IgD-negative memory B cell (primary cell): ENCODE measurements at regions not wholly inside any gene's neighbourhood (a gene's known extent, or its start where the extent isn't known, plus 50 kb on each side); places are given as distances from the start of the nearest gene placed in this dataset.

Source experiments
- H3K27ac Mint-ChIP-seq, 3 donors: one replicate each; pipeline ENCODE4 v1.8.0; 2020 to 2022; ENCODE audit warnings: mild to moderate bottlenecking in 3 of 3, mixed read lengths in 3 of 3, moderate library complexity in 1 of 3
- H3K27me3 Mint-ChIP-seq: one replicate; pipeline ENCODE4 v1.8.0; 2021; ENCODE audit warnings: mixed read lengths
- H3K36me3 Mint-ChIP-seq: one replicate; pipeline ENCODE4 v1.8.0; 2020; ENCODE audit warnings: mild to moderate bottlenecking, mixed read lengths
- H3K4me1 Mint-ChIP-seq, 3 donors: one replicate each; pipeline ENCODE4 v1.8.0; 2020 to 2022; ENCODE audit warnings: mixed read lengths in 3 of 3, mild to moderate bottlenecking in 1 of 3
- H3K4me3 Mint-ChIP-seq, 4 donors: one replicate each; pipeline ENCODE4 v1.8.0; 2020 to 2022; ENCODE audit warnings: mild to moderate bottlenecking in 4 of 4, mixed read lengths in 4 of 4, moderate library complexity in 3 of 4
- H3K9me3 Mint-ChIP-seq, 3 donors: one replicate each; pipeline ENCODE4 v1.8.0; 2020 to 2021; ENCODE audit warnings: mixed read lengths in 3 of 3, mild to moderate bottlenecking in 1 of 3

DNA sequence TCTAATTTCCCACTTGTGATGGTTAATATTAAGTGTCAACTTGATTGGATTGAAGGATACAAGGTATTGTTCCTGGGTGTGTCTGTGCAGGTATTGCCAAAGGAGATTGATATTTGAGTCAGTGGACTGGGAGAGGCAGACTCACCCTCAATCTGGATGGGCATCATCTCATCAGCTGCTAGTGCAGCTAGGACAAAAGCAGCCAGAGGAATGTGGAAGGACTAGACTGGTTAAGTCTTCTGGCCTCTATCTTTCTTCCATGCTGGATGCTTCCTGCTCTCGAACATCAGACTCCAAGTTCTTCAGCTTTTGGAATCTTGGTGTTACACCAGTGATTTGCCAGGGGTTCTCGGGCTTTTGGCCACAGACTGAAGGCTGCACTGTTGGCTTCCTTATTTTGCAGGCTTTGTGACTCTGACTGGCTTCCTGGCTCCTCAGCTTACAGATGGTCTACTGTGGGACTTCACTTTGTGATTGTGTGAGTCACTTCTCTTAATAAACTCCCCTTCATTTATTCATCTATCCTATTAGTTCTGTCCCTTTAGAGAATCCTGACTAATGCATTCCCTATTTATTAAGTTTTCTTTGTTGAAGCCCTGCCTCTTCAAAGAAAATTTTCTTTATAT lies 1087.5 kb upstream of the NXPH2 start:
- H3K36me3 Mint-ChIP-seq: no peaks in the 10 kb centered on the region
- H3K27ac Mint-ChIP-seq: no peak overlapping the region
- no peak overlapping the region for H3K4me3 Mint-ChIP-seq
- H3K9me3 Mint-ChIP-seq: peaks cover 3 to 9% (median 3%) of the 10 kb centered on the region in 3 donors
- H3K4me1 Mint-ChIP-seq: no peaks in the 10 kb centered on the region
- no peaks in the 10 kb centered on the region for H3K27me3 Mint-ChIP-seq

DNA sequence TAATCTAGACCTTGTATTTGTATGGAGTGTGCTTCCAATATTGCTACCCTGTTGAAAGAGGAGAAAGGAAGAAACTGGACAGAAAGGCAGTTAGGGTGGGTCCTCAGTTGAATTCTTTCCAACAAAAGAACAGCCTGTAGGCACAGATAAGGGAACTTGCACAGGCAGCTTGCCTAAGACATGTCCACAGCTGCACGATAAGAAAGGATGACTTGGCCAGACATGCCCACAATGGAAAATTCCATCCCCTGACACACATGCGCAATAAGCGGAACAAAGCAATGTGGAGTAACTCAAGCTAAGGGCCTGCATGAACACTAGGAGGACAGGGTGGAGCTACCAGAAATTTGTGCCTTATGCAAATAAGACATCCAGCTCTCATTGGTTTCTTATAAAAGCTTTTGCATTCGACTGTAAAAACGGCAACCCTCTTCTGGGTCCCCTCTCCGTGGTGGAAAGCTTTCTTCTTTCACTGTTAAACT lies 1084.7 kb upstream of the NXPH2 start:
- H3K4me1 Mint-ChIP-seq: no peaks in the 10 kb centered on the region
- no peaks in the 10 kb centered on the region for H3K27me3 Mint-ChIP-seq
- H3K36me3 Mint-ChIP-seq: no peaks in the 10 kb centered on the region
- peaks cover 3 to 13% (median 9%) of the 10 kb centered on the region in 3 donors for H3K9me3 Mint-ChIP-seq
- no peak overlapping the region for H3K27ac Mint-ChIP-seq
- H3K4me3 Mint-ChIP-seq: no peak overlapping the region

DNA sequence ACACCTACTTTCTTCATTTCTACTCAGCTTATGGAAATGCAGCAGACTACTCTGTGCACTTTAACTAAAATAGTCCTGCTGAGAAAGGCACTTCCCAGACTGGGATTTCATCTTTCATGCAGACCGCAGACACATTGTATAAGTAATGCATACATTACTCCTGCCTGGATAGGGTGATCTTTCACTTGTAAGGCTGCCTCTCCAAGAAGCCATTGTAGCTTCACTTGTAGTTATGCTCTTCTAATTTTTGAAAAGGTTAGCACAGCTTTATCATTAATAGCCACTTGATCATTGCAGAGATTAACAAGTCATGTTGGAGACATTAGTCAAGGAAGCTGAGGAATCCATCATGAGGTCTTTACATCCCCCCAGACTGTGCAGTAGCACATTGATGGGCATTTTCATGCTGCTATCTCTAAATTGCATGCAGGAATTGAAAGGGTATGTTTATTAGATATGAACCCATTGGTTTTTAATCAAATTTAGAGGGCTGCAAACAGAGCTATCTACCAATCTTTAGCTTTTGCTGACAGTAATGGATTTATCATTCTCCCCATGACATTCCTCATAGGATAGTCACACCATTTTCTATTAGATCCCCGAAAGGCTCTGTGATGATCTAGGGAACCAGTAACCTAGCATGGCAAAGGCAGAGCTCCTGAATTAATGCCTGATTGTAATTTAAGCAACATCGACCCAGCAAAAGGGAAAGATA lies 1074.7 kb upstream of the NXPH2 start:
- Mint-ChIP-seq H3K27ac (no peak overlapping the region), H3K36me3 (no peaks in the 10 kb centered on the region), H3K27me3 (no peaks in the 10 kb centered on the region), H3K4me1 (no peaks in the 10 kb centered on the region), H3K9me3 (peaks cover 0 to 9% (median 6%) of the 10 kb centered on the region in 3 donors), H3K4me3 (no peak overlapping the region)

DNA sequence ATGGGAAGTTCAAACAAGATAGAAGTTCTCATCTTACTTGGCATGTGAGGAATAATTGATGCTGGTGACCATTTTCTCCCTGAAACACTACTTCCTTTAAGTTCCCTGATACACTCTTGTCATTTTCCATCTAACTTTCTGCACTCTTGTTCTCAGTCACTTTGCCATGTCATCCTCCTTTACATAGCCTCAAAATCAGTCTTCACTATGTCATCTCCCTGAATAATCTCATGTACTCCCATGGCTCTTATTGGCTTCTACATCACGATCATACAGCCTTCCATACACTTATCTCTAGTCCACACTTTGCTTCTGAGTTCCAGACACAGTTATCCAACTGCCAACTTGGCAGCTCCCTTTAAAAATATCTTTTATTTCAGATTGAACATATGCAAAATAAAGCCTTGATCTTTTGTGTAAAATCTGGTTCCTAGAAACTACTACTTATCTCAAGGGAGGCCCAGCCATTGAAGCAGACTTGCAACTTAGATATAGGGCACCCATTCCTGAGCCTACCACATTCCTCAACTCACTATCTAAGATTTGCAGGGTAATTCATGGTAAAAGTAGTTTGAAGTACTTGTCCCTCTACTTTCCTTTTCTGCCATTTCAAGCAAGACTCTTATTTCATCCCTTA lies 1070.2 kb upstream of the NXPH2 start:
- peaks cover 0 to 6% (median 2%) of the 10 kb centered on the region in 3 donors for H3K9me3 Mint-ChIP-seq
- H3K4me3 Mint-ChIP-seq: no peak overlapping the region
- H3K4me1 Mint-ChIP-seq: no peaks in the 10 kb centered on the region
- H3K27me3 Mint-ChIP-seq: no peaks in the 10 kb centered on the region
- H3K36me3 Mint-ChIP-seq: no peaks in the 10 kb centered on the region
- no peak overlapping the region for H3K27ac Mint-ChIP-seq

DNA sequence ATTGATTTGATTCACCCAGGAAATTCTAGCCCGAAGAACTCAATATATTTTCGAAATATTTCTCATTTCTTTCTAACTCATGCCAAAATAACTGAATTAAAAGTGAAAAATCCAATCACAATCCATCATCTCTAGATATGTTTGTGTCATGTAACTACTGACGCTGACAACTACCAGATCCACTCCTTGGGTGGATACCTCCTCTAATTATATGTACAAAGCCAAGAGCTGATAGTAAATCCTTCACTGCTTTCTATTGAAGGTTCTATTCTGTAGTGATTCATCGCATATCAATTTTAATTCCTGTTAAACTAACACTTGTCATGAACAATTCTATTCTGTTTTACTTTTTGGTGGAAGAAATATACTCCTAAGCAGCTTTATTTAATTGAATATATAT lies 1056.6 kb upstream of the NXPH2 start:
- Mint-ChIP-seq H3K27ac (no peak overlapping the region), H3K9me3 (peaks cover 2 to 11% (median 4%) of the 10 kb centered on the region in 3 donors), H3K4me1 (no peaks in the 10 kb centered on the region), H3K4me3 (no peak overlapping the region), H3K27me3 (no peaks in the 10 kb centered on the region), H3K36me3 (no peaks in the 10 kb centered on the region)

DNA sequence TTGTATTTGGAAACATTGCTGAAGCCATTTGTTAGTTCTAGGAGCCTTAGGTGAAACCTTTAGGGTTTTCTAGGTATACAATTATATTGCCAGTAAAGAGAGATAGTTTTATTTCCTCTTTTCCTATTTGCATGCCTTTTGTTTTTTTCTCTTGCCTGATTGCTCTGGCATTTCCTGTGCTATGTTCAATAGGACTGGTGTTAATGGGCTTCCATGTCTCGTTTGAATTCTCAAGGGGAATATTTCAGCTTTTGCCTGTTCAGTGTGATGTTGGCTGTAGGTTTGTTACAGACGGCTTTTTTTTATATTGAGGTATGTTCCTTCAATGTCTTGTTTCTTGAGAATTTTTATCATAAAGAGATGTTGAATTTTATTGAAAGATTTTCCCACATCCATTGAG lies 1054.9 kb upstream of the NXPH2 start:
- H3K4me1 Mint-ChIP-seq: no peaks in the 10 kb centered on the region
- no peak overlapping the region for H3K27ac Mint-ChIP-seq
- H3K27me3 Mint-ChIP-seq: no peaks in the 10 kb centered on the region
- no peaks in the 10 kb centered on the region for H3K36me3 Mint-ChIP-seq
- peaks cover 1 to 12% (median 2%) of the 10 kb centered on the region in 3 donors for H3K9me3 Mint-ChIP-seq
- no peak overlapping the region for H3K4me3 Mint-ChIP-seq

DNA sequence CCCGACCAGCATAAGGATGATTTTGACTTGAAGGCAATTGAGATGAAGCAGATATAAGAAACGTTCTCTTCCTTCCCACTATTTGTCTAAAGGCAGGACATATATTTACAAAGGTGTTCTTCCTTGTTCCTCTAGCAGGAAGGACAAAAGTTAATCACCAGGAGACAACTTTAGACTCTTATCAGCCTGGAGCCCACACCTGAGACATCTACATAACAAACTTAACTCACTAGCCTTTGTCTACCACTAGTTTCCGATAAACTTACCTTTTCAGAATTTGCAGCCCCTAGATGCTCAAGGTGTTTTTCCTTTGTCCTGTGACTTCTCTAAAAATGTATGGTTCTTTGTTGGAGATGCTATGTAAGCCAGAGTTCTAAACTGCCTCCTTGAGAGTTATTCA lies 1047.8 kb upstream of the NXPH2 start:
- H3K4me3 Mint-ChIP-seq: no peak overlapping the region
- no peaks in the 10 kb centered on the region for H3K4me1 Mint-ChIP-seq
- no peaks in the 10 kb centered on the region for H3K27me3 Mint-ChIP-seq
- H3K27ac Mint-ChIP-seq: no peak overlapping the region
- H3K36me3 Mint-ChIP-seq: no peaks in the 10 kb centered on the region
- H3K9me3 Mint-ChIP-seq: peaks cover 0 to 11% (median 1%) of the 10 kb centered on the region in 3 donors

DNA sequence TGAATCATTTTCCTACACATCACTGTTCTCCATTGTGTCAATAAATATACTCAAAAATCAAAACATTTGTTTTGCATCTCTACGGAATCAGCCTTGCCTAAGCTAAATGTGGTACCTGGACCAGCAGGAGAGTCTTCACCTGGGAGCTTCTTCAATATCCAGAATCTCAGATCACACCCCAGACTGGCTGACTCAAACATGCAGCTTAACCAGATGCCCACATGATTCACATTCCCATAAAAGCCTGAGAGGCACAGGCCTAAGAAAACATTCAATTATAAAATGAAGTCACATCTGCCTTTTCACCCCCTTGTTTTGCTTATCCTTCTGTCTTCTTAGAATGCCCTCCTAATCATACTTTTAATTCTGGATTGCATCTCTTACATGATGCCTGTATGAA lies 1045.5 kb upstream of the NXPH2 start:
- Mint-ChIP-seq H3K9me3 (peaks cover 0 to 7% (median 4%) of the 10 kb centered on the region in 3 donors), H3K4me1 (no peaks in the 10 kb centered on the region), H3K27ac (no peak overlapping the region), H3K4me3 (no peak overlapping the region), H3K27me3 (no peaks in the 10 kb centered on the region), H3K36me3 (no peaks in the 10 kb centered on the region)

DNA sequence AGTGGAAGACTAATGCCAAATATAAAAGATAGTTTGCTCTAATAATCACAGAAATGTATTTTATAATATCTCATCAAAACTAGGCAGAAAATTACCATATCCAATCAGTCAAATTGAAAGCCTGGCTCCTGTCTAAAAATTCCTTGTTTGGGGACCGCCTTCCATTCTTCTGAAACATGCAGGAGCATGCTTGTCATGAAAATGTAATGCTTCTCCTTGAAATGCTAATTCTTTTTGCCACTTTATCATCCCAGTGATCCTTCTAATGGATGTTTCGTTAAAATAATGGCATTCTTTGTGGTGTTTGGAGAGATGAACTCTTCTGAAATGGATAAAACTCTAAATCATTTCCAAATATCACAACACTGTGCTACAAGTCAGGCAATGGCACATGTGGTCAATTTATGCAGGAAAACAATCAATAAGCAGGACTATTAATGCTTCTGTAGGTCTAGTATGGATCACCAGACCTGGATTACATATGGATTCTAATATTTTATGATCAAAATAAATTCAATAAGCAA lies 1039.1 kb upstream of the NXPH2 start:
- Mint-ChIP-seq H3K4me1 (no peaks in the 10 kb centered on the region), H3K36me3 (no peaks in the 10 kb centered on the region)

DNA sequence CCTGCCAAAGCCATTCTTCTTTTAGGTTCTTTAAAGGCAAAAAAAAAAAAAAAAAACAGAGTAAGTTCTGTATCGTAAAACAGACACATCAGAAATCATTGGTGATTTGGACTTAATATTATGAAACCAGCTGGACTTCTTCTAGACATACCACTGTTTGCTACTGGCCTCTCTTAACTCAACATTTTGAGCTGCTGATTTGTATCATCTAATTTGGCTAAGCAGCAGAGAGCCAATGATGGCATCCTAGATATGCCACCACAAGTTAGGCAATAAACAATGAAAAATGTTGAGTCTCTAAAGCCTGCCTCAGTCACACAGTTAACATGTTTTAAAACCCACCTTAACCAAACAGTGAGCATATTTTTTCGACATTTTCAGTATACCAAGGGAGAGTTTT lies 1034.3 kb upstream of the NXPH2 start:
- Mint-ChIP-seq H3K36me3 (no peaks in the 10 kb centered on the region), H3K4me1 (no peaks in the 10 kb centered on the region), H3K27ac (no peak overlapping the region), H3K27me3 (no peaks in the 10 kb centered on the region), H3K9me3 (peaks cover 1 to 7% (median 3%) of the 10 kb centered on the region in 3 donors), H3K4me3 (no peak overlapping the region)

More for the DNA sequence above, 1039.1 kb upstream of the NXPH2 start:
- no peak overlapping the region for H3K4me3 Mint-ChIP-seq
- peaks cover 0 to 4% (median 3%) of the 10 kb centered on the region in 3 donors for H3K9me3 Mint-ChIP-seq
- no peak overlapping the region for H3K27ac Mint-ChIP-seq
- no peaks in the 10 kb centered on the region for H3K27me3 Mint-ChIP-seq

DNA sequence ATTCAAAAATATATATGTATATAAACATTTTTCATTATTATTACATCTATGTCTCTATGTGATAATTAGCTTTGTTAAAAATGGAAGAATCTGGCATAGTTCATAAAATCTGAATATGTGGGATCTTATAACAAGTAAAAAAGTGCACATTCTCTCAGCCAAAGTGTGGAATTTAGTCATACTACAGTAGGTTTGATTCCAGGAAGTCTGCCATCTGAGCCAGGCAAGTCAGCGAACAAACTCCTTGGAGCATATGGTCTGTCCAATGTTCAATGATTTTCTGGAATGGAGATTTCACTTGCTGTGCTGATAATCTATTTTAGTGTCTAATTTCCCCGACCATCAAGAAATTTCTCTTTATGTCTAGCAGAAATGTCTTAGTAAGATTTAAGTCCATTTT lies 1033.2 kb upstream of the NXPH2 start:
- H3K9me3 Mint-ChIP-seq: peaks cover 1 to 7% (median 3%) of the 10 kb centered on the region in 3 donors

DNA sequence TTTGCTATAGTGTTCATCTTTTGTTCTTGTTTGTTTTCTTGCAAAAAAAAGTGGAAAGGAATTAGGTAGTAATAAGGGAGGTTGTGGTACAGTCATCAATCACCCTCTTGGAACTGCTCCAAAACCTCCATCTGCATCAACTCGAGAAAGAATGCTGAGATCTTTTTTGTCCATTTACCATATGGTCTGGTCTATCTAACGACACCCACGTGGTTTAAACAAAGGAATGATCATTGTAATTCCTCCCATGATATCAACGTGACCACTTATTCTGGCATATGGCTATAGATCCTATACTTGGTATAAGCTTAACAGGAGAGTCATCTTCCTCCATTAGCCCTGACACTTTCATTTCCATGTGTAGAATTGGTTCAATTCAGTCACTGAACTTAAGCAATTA lies 1025.3 kb upstream of the NXPH2 start:
- no peak overlapping the region for H3K27ac Mint-ChIP-seq
- H3K27me3 Mint-ChIP-seq: no peaks in the 10 kb centered on the region
- H3K9me3 Mint-ChIP-seq: peaks cover 0 to 10% (median 0%) of the 10 kb centered on the region in 3 donors
- H3K4me3 Mint-ChIP-seq: no peak overlapping the region
- no peaks in the 10 kb centered on the region for H3K4me1 Mint-ChIP-seq
- H3K36me3 Mint-ChIP-seq: no peaks in the 10 kb centered on the region

More for the DNA sequence above, 1033.2 kb upstream of the NXPH2 start:
- H3K27ac Mint-ChIP-seq: no peak overlapping the region
- no peaks in the 10 kb centered on the region for H3K4me1 Mint-ChIP-seq
- no peaks in the 10 kb centered on the region for H3K36me3 Mint-ChIP-seq
- no peak overlapping the region for H3K4me3 Mint-ChIP-seq
- H3K27me3 Mint-ChIP-seq: no peaks in the 10 kb centered on the region

DNA sequence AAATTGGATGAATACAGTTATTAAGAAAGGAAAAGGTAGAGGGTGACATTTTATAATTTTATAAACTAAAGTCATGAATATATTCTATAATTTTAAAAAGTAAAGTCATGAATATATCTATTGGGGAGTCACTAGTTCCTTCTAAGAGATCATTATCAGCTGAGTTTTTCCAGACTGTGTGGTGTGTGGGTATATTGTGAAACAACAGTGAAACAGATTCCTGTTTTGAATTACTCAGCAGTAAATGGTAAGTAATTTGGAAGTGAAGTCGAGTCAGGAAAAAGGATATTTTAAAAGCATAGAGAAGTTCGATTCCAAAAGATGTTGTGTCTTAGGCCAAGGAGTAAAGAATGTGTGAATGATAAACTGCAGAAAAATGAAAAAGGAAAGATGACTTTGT lies 1018.2 kb upstream of the NXPH2 start:
- Mint-ChIP-seq H3K4me1 (no peaks in the 10 kb centered on the region), H3K27me3 (no peaks in the 10 kb centered on the region), H3K4me3 (no peak overlapping the region), H3K9me3 (peaks cover 0 to 4% (median 3%) of the 10 kb centered on the region in 3 donors), H3K36me3 (no peaks in the 10 kb centered on the region), H3K27ac (no peak overlapping the region)

DNA sequence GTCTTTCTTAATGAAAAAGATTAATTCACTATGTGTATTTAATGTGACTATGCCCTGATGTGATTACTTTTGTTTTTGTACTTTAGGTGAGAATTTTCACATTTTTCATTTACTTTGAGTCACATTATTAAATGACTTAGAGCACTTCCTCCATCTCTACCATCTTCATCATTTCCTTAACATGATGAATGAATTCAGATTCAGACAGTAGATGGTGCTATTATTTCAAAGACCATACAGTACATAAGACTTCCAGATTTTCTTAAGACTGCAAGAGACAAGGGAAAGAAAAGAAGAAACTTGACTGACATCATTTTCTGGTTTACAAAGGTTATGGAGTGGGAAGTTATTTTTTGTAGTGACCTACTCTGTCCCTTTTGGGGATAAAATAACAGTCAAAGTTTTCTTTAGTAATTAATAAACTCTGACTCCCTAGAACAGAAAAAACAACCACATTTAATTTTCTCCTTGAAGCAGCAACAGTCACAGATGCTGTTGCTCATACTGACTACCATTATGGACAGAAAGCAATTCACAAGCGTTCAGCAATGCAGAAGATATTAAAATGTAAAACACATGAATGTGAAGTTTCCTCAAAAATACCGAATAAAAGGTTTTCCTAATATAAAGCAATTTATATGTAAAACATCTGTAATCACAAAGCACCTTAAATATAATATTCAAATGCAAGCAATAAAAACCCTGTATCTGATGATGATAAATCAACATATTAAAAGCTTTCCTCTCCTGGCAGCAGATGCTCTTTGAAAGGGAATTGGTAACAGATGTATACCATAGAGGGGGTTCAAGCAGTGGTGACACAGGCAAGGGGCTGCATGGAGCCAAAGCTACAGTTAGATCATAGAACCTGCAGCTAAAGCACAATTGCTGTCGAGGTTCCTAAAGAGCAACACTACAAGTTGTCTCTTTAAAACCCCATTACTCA lies 1010.9 kb upstream of the NXPH2 start:
- no peak overlapping the region for H3K27ac Mint-ChIP-seq
- H3K36me3 Mint-ChIP-seq: no peaks in the 10 kb centered on the region
- H3K4me3 Mint-ChIP-seq: no peak overlapping the region
- no peaks in the 10 kb centered on the region for H3K27me3 Mint-ChIP-seq
- H3K4me1 Mint-ChIP-seq: no peaks in the 10 kb centered on the region
- peaks cover 0 to 3% (median 0%) of the 10 kb centered on the region in 3 donors for H3K9me3 Mint-ChIP-seq
